IMR-90 (cell line): ENCODE measurements at regions not wholly inside any gene's neighbourhood (a gene's known extent, or its start where the extent isn't known, plus 50 kb on each side); places are given as distances from the start of the nearest gene placed in this dataset.

ENCODE experiments used
- CEBPB ChIP-seq: IDR thresholded peaks from 2 replicates; pipeline ENCODE4 v1.6.1; 2012; ENCODE audit warnings: low read depth, low read length, improper control_type of control experiment
- ELK1 ChIP-seq: fragments of 150-350 bp; IDR thresholded peaks from 2 replicates; pipeline ENCODE4 v1.6.1; 2016; ENCODE audit warnings: low read depth, mild to moderate bottlenecking, low read length, moderate library complexity, borderline replicate concordance
- FOS ChIP-seq: fragments of 150-350 bp; IDR thresholded peaks from 2 replicates; pipeline ENCODE4 v1.6.1; 2016; ENCODE audit warnings: low read depth, low read length
- MXI1 ChIP-seq: IDR thresholded peaks from 2 replicates; pipeline ENCODE4 v1.6.1; 2012; ENCODE audit warnings: low read depth, mild to moderate bottlenecking, low read length, moderate library complexity, borderline replicate concordance
- NFE2L2 ChIP-seq: fragments of 150-350 bp; IDR thresholded peaks from 2 replicates; pipeline ENCODE4 v1.6.1; 2016; ENCODE audit warnings: low read depth, mild to moderate bottlenecking, low read length
- POLR2A ChIP-seq: IDR thresholded peaks from 2 replicates; pipeline ENCODE4 v1.6.1; 2012; ENCODE audit warnings: mild to moderate bottlenecking, low read depth, low read length
- RAD21 ChIP-seq: IDR thresholded peaks from 2 replicates; pipeline ENCODE4 v1.6.1; 2012; ENCODE audit warnings: low read length, improper control_type of control experiment
- RCOR1 ChIP-seq: IDR thresholded peaks from 2 replicates; pipeline ENCODE4 v1.6.1; 2012; ENCODE audit warnings: mild to moderate bottlenecking, low read length, improper control_type of control experiment; ENCODE audit not compliant: insufficient replicate concordance
- RFX5 ChIP-seq: IDR thresholded peaks from 2 replicates; pipeline ENCODE4 v1.8.0; 2012; ENCODE audit warnings: low read depth, mild to moderate bottlenecking, low read length, moderate library complexity
- TF ChIP-seq, protein P1 (sequence below): conservative IDR thresholded peaks from 2 replicates; pipeline ENCODE4 v1.5.1; 2012; ENCODE audit warnings: mild to moderate bottlenecking, low read depth, low read length, improper control_type of control experiment
- TF ChIP-seq, protein P2 (sequence below): fragments of 150-350 bp; IDR thresholded peaks from 2 replicates; pipeline ENCODE4 v1.6.1; 2017; ENCODE audit warnings: mild to moderate bottlenecking, antibody characterized with exemption, low read length, low read depth

- TF ChIP-seq, protein P1, sequence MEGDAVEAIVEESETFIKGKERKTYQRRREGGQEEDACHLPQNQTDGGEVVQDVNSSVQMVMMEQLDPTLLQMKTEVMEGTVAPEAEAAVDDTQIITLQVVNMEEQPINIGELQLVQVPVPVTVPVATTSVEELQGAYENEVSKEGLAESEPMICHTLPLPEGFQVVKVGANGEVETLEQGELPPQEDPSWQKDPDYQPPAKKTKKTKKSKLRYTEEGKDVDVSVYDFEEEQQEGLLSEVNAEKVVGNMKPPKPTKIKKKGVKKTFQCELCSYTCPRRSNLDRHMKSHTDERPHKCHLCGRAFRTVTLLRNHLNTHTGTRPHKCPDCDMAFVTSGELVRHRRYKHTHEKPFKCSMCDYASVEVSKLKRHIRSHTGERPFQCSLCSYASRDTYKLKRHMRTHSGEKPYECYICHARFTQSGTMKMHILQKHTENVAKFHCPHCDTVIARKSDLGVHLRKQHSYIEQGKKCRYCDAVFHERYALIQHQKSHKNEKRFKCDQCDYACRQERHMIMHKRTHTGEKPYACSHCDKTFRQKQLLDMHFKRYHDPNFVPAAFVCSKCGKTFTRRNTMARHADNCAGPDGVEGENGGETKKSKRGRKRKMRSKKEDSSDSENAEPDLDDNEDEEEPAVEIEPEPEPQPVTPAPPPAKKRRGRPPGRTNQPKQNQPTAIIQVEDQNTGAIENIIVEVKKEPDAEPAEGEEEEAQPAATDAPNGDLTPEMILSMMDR, result no peak
- TF ChIP-seq POLR2A (no peak), FOS (no peak), MXI1 (no peak), NFE2L2 (no peak), CEBPB (no peak), ELK1 (no peak), RCOR1 (no peak), RAD21 (no peak), RFX5 (no peak)
- TF ChIP-seq, protein P2, sequence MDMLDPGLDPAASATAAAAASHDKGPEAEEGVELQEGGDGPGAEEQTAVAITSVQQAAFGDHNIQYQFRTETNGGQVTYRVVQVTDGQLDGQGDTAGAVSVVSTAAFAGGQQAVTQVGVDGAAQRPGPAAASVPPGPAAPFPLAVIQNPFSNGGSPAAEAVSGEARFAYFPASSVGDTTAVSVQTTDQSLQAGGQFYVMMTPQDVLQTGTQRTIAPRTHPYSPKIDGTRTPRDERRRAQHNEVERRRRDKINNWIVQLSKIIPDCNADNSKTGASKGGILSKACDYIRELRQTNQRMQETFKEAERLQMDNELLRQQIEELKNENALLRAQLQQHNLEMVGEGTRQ, result no peak
Measured at GRCh38 chr20:2213401-2213800, 82.4 kb upstream of the TGM3 start.
